ENCODE measurements at regions not wholly inside any gene's neighbourhood (a gene's known extent, or its start where the extent isn't known, plus 50 kb on each side); places are given as distances from the start of the nearest gene placed in this dataset.

DNA sequence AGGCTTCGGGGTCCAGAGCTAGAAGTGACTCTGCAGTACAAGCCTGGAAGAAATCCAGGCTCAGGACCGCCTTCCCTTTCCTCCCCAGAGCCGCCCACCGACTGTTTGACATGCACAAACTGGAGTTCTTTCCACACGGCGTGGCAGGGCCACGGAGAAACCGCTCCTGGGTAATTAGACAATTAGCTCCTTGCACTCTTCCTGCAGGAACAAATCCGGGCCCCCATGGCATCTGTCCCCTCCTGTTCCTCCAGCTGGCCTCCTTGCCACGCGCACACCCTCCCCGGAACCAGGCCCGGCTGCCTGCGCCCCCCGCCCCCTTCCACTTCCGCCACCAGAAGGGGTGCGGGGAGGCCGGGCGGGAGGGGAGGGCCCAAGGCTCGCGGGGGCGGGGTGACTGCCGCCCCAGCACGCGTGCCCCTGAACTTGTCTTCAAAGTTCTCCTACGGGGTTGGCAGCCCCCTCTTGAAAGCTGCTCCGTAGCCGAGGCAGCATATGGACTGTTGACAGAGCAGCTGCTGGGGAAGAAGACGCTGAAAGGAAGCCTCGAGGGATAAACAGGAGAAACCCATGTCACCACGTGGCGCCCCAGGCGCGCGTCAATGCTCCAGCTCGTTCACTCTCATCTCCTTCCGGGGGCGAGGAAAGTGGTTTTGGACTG is 74.3 kb downstream of the SEC61B start:
- DNase-seq (ENCODE audit: low read depth in 2 of 2): peak in 1 of 2 donors; percentile 16
- TF ChIP-seq, protein P1, sequence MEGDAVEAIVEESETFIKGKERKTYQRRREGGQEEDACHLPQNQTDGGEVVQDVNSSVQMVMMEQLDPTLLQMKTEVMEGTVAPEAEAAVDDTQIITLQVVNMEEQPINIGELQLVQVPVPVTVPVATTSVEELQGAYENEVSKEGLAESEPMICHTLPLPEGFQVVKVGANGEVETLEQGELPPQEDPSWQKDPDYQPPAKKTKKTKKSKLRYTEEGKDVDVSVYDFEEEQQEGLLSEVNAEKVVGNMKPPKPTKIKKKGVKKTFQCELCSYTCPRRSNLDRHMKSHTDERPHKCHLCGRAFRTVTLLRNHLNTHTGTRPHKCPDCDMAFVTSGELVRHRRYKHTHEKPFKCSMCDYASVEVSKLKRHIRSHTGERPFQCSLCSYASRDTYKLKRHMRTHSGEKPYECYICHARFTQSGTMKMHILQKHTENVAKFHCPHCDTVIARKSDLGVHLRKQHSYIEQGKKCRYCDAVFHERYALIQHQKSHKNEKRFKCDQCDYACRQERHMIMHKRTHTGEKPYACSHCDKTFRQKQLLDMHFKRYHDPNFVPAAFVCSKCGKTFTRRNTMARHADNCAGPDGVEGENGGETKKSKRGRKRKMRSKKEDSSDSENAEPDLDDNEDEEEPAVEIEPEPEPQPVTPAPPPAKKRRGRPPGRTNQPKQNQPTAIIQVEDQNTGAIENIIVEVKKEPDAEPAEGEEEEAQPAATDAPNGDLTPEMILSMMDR (IDR thresholded peaks at IDR 0.05; ENCODE audit: low read depth, low read length): no peak
- H3K4me3 ChIP-seq (replicated peaks in 1 of 2; ENCODE audit: low read depth in 2 of 2, low read length in 2 of 2): peak overlapping the region in 1 of 2 donors; percentile 10

GRCh38 chr9:99298614-99299013 is 76.5 kb downstream of the SEC61B start:
- no peak for DNase-seq (ENCODE audit: low read depth in 2 of 2)
- TF ChIP-seq, protein P1 (IDR thresholded peaks at IDR 0.05; ENCODE audit: low read depth, low read length): no peak
- no peak overlapping the region for H3K4me3 ChIP-seq (replicated peaks in 1 of 2; ENCODE audit: low read depth in 2 of 2, low read length in 2 of 2)

- TF ChIP-seq, protein P1 (IDR thresholded peaks at IDR 0.05; ENCODE audit: low read depth, low read length): no peak
- no peak overlapping the region for H3K4me3 ChIP-seq (replicated peaks in 1 of 2; ENCODE audit: low read depth in 2 of 2, low read length in 2 of 2)
- peak; percentile 24 to 62 for DNase-seq (ENCODE audit: low read depth in 2 of 2)
Observed at GRCh38 chr9:99299211-99300102, 77.4 kb downstream of the SEC61B start.

DNA sequence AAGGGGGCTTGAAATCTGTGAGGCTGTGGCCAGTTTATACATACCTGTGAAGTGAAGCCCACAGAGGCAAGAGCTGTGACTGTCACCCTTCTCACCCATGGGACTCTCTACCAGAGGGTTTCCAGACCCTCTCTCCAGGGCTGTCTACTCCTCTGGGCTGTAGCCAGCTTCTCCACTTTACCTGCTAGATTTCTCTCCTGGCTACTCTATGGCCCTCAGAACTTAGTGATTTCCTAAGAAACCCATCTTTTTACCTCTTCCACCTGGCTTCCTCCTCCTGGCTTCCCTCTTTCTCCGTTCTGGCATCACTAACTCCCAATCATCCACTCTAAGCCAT is 78.0 kb downstream of the SEC61B start:
- no peak for DNase-seq (ENCODE audit: low read depth in 2 of 2)
- H3K4me3 ChIP-seq (replicated peaks in 1 of 2; ENCODE audit: low read depth in 2 of 2, low read length in 2 of 2): no peak overlapping the region
- TF ChIP-seq, protein P1 (IDR thresholded peaks at IDR 0.05; ENCODE audit: low read depth, low read length): no peak

DNA sequence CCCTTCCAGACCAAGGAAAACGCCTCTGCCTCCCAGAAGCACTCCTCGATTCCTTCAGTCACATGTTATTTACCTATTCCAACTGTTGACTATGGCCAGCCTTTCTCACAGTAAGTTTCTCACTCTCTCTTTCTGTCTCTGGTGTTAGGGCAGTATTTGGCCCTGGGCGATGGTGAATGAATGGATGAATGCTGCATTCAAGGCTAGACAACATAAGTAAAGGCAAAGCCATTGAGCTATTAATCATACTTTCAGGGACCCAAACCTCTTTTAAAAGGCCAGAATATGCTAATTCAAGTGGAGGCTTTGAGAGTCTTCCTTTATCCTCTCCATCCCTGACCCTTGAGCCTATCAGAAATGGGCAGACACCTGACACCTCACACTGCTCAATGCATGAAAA is 78.5 kb downstream of the SEC61B start:
- H3K4me3 ChIP-seq (replicated peaks in 1 of 2; ENCODE audit: low read depth in 2 of 2, low read length in 2 of 2): no peak overlapping the region
- DNase-seq (ENCODE audit: low read depth in 2 of 2): no peak
- TF ChIP-seq, protein P1 (IDR thresholded peaks at IDR 0.05; ENCODE audit: low read depth, low read length): no peak

- no peak for DNase-seq (ENCODE audit: low read depth in 2 of 2)
- no peak overlapping the region for H3K4me3 ChIP-seq (replicated peaks in 1 of 2; ENCODE audit: low read depth in 2 of 2, low read length in 2 of 2)
- TF ChIP-seq, protein P1 (IDR thresholded peaks at IDR 0.05; ENCODE audit: low read depth, low read length): no peak
Observed at GRCh38 chr9:99303177-99303576, 81.1 kb downstream of the SEC61B start.
